ENCODE measurements at regions not wholly inside any gene's neighbourhood (a gene's known extent, or its start where the extent isn't known, plus 50 kb on each side); places are given as distances from the start of the nearest gene placed in this dataset.

DNA sequence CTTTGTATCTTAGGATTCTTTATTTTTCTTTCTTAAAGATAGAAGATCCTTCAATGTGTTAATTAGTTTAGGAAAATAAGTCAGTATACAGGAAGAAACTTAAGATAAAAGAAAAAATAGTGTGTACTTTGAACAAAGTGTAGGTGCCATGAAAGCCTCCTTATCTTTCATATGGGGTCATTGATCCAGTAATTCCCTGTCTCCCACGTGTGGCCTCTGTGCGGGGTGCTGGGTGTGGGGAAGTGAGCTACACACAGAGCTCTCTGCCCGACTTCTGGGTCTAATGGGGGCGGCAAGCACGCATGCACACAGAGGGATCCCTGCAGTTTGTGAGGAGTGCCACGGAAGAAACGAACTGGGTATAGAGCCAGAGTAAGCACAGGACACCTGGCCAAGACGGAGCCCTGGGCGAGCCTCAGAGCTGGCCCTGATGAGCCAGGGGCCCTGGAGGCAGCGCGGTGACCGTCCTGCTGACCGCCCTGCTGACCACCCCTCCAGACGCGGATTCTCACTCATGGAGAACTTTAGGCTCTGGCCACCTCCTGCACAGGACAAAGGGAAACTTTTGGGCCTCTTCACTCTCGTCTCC, 253.5 kb downstream of the ACKR3 start:
- DNase-seq, result no peak
- Histone ChIP-seq H3K27me3 (no peaks in the 10 kb centered on the region), H3K4me1 (no peaks in the 10 kb centered on the region), H3K4me3 (no peak overlapping the region), H3K27ac (no peak overlapping the region), H3K36me3 (no peaks in the 10 kb centered on the region), H3K9ac (ENCODE audit: low read depth in 2 of 2, low read length in 2 of 2) (no peak overlapping the region), H3K9me3 (no peaks in the 10 kb centered on the region)
- intact Hi-C loops (cut with DNase I), result no loop called here
- TF ChIP-seq, protein P1, sequence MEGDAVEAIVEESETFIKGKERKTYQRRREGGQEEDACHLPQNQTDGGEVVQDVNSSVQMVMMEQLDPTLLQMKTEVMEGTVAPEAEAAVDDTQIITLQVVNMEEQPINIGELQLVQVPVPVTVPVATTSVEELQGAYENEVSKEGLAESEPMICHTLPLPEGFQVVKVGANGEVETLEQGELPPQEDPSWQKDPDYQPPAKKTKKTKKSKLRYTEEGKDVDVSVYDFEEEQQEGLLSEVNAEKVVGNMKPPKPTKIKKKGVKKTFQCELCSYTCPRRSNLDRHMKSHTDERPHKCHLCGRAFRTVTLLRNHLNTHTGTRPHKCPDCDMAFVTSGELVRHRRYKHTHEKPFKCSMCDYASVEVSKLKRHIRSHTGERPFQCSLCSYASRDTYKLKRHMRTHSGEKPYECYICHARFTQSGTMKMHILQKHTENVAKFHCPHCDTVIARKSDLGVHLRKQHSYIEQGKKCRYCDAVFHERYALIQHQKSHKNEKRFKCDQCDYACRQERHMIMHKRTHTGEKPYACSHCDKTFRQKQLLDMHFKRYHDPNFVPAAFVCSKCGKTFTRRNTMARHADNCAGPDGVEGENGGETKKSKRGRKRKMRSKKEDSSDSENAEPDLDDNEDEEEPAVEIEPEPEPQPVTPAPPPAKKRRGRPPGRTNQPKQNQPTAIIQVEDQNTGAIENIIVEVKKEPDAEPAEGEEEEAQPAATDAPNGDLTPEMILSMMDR (IDR thresholded peaks at IDR 0.05), result no peak

DNA sequence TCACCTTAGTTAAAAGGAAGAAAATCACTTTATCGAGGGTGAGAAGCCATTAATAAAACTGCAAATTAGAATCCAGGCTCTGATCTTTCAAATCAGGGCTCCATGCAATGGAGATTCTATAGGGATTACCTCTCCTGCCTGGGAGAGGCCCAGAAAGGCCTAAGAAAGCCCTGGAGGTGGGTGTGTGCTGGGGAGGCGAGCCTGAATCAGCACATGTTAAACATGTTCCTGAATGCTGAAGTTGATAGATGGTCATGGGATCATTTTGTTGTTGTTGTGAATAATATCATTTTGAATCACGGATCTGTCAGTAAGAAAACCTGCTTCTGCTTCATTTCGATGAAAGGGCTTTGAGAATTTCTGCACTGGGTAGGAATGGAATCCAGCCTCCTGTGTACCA, 254.3 kb downstream of the ACKR3 start:
- Histone ChIP-seq H3K9ac (ENCODE audit: low read depth in 2 of 2, low read length in 2 of 2) (no peak overlapping the region), H3K27ac (no peak overlapping the region), H3K36me3 (no peaks in the 10 kb centered on the region), H3K4me3 (no peak overlapping the region), H3K4me1 (no peaks in the 10 kb centered on the region), H3K27me3 (no peaks in the 10 kb centered on the region), H3K9me3 (no peaks in the 10 kb centered on the region)
- TF ChIP-seq, protein P1 (IDR thresholded peaks at IDR 0.05), result no peak
- intact Hi-C loops (cut with DNase I), result no loop called here
- DNase-seq, result no peak

DNA sequence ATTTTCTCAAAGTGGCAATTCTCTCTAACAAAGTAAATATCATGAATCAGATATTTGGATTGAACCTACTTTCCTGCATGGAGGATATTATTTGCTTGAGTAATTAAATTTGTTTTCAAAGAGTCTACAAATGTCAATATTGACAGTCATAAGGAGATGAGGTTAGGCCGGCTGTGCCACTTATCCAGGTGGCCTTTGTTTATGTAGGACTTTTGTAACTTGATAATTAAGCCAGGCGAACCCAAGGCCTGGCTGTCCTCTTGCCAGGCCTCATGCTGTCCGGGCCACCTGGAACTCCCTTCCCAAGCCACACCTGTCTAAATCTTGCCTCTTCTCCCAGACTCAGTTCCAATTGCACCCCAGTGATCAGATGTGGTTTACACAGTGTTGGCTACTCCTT, 255.2 kb downstream of the ACKR3 start:
- TF ChIP-seq, protein P1 (IDR thresholded peaks at IDR 0.05), result no peak
- no peaks in the 10 kb centered on the region for H3K4me1 ChIP-seq
- H3K27ac ChIP-seq, result no peak overlapping the region
- no peak overlapping the region for H3K4me3 ChIP-seq
- no peaks in the 10 kb centered on the region for H3K36me3 ChIP-seq
- H3K9ac ChIP-seq (ENCODE audit: low read depth in 2 of 2, low read length in 2 of 2), result no peak overlapping the region
- no peaks in the 10 kb centered on the region for H3K27me3 ChIP-seq
- intact Hi-C loops (cut with DNase I), result no loop called here
- H3K9me3 ChIP-seq, result no peaks in the 10 kb centered on the region
- no peak for DNase-seq

- Histone ChIP-seq H3K36me3 (no peaks in the 10 kb centered on the region), H3K27me3 (no peaks in the 10 kb centered on the region), H3K27ac (no peak overlapping the region), H3K9ac (ENCODE audit: low read depth in 2 of 2, low read length in 2 of 2) (no peak overlapping the region), H3K9me3 (no peaks in the 10 kb centered on the region), H3K4me1 (no peaks in the 10 kb centered on the region), H3K4me3 (no peak overlapping the region)
- no peak for DNase-seq
- intact Hi-C loops (cut with DNase I), result no loop called here
- TF ChIP-seq, protein P1 (IDR thresholded peaks at IDR 0.05), result no peak
Measured at GRCh38 chr2:236825989-236826510, 256.4 kb downstream of the ACKR3 start.

- intact Hi-C loops (cut with DNase I), result no loop called here
- Histone ChIP-seq H3K27me3 (no peaks in the 10 kb centered on the region), H3K4me1 (no peaks in the 10 kb centered on the region), H3K36me3 (no peaks in the 10 kb centered on the region), H3K9me3 (no peaks in the 10 kb centered on the region), H3K9ac (ENCODE audit: low read depth in 2 of 2, low read length in 2 of 2) (no peak overlapping the region), H3K27ac (no peak overlapping the region), H3K4me3 (no peak overlapping the region)
- TF ChIP-seq, protein P1 (IDR thresholded peaks at IDR 0.05), result no peak
- no peak for DNase-seq
Measured at GRCh38 chr2:236826606-236827156, 257.1 kb downstream of the ACKR3 start.
